ENCODE measurements at regions not wholly inside any gene's neighbourhood (a gene's known extent, or its start where the extent isn't known, plus 50 kb on each side); places are given as distances from the start of the nearest gene placed in this dataset.

DNA sequence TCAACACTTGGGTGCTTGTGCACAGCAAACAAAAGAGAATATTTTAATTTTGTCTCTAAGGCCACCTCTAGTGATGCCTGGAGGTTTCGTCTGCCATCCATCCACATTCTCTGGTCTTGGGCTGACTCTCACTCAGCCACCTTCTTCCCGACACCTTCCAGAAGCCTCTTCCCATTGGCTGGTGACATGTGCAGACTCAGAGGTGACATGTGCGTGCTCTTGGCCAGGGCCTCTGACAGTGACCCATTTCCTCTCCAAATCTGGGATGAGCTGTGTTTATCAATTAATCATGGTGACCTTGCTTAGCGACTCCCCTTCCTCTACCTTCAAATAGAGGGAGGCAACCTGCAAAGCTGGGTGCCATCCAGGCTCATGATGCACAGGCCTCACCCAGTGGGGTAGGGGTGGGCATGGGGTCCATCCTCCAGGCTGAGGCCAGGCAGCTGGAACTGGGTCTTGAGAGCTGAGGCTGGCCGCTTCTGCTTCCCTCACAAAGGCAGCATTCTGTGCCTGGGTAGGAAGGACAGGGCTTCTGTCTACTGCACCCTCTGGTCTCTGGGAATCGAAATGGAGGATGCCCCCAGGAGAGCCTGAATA, 91.8 kb downstream of the DHCR7 start:
- TF ChIP-seq, protein P1, sequence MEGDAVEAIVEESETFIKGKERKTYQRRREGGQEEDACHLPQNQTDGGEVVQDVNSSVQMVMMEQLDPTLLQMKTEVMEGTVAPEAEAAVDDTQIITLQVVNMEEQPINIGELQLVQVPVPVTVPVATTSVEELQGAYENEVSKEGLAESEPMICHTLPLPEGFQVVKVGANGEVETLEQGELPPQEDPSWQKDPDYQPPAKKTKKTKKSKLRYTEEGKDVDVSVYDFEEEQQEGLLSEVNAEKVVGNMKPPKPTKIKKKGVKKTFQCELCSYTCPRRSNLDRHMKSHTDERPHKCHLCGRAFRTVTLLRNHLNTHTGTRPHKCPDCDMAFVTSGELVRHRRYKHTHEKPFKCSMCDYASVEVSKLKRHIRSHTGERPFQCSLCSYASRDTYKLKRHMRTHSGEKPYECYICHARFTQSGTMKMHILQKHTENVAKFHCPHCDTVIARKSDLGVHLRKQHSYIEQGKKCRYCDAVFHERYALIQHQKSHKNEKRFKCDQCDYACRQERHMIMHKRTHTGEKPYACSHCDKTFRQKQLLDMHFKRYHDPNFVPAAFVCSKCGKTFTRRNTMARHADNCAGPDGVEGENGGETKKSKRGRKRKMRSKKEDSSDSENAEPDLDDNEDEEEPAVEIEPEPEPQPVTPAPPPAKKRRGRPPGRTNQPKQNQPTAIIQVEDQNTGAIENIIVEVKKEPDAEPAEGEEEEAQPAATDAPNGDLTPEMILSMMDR (conservative IDR thresholded peaks at IDR 0.05): no peak
- H3K27ac ChIP-seq: no peak overlapping the region

DNA sequence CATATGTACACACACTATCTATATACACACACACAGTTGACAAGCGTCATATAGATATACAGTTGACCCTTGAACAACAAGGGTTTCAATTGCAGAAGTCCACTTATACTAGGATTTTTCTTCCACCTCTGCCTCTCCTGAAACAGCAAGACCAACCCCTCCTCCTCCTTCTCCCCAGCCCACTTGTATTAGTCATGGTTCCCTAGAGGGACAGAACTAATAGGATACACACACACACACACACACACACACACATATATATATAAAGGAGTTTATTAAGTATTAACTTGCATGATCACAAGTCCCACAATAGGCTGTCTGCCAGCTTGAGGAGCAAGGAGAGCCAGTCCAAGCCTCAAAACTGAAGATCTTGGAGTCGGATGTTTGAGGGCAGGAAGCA, 92.9 kb downstream of the DHCR7 start:
- H3K27ac ChIP-seq: no peak overlapping the region
- TF ChIP-seq, protein P1 (conservative IDR thresholded peaks at IDR 0.05): no peak

GRCh38 chr11:71354394-71355105, 93.6 kb downstream of the DHCR7 start:
- H3K27ac ChIP-seq: no peak overlapping the region
- TF ChIP-seq, protein P1 (conservative IDR thresholded peaks at IDR 0.05): no peak

DNA sequence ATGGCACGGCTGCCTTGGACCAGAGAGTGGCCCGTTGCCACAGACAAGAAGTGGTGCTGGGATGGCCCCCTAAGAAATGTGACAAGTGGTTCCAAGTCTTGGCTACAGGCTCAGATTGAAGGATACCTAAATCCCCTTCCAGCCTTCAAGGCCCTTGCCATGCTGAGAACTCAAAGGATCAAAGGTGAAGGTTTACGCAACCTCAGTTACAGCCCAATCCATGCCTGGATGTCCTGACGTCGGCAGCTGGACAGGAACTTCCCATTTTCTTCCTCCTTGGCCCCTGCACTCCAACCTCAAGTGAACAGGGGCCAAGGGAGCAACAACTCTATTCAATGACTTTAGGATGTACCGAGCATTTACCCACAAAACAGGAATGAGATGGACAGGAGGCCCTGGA, 95.4 kb downstream of the DHCR7 start:
- no peak overlapping the region for H3K27ac ChIP-seq
- TF ChIP-seq, protein P1 (conservative IDR thresholded peaks at IDR 0.05): no peak

DNA sequence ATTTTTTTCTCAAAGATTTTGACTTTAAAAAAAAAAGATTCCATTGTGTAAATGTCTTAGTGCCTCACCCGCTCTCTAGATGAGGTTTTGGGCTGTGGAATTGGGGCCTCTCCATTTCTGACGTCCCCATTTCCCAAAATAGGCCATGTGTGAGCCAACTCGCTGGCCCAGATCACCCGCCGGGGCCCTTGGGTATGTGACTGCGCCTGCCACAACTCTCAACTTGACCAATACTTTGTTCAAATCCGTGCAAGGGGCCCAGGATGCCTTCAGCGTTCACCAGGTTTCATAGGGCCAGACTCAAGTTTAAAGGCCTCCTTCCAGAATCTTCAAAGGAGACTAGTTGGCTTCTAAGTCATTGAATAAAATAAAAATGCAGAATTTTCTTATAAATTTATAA, 96.0 kb downstream of the DHCR7 start:
- TF ChIP-seq, protein P1 (conservative IDR thresholded peaks at IDR 0.05): no peak
- no peak overlapping the region for H3K27ac ChIP-seq

GRCh38 chr11:71349627-71350026, 97.2 kb upstream of the SHANK2 start:
- H3K27ac ChIP-seq: no peak overlapping the region
- TF ChIP-seq, protein P1 (conservative IDR thresholded peaks at IDR 0.05): no peak

DNA sequence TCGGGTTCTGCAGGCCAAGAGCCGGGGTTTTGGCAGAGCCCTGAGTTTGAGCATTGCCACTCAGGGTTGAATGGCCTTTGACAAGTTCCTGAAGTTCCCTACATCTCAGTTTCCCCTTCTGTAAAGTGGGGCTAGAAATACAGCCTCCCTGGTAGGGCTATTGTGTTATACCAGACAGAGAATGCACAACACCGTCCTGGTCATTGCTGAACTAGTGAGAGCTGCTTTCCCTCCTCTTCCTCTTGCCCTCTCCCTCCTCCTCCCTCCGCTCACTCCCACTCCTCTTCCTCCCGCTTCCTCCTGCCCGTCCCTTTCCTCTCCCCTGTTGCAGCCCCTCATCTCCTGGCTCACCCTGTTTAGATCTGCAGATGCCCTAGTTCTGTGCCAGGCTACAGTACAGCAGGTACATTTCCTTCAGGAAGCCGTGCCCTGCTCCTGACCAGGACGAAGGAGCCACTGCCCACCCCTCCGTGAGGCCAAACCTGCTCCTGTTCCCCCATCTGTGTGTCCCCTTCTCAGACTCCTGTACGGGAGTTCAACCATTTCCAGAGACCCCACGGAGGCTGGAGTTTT, 91.5 kb upstream of the SHANK2 start:
- H3K27ac ChIP-seq: no peak overlapping the region
- TF ChIP-seq, protein P1 (conservative IDR thresholded peaks at IDR 0.05): peak; percentile 33; the same call in 1 of the 2 replicates

All from VCaP (cell line).